ENCODE measurements at regions not wholly inside any gene's neighbourhood (a gene's known extent, or its start where the extent isn't known, plus 50 kb on each side); places are given as distances from the start of the nearest gene placed in this dataset.
"Not testable (repeated sequence)": the region's sequence is repeated elsewhere in the genome, so short reads cannot be mapped to it uniquely, and the experiment has no call there.

DNA sequence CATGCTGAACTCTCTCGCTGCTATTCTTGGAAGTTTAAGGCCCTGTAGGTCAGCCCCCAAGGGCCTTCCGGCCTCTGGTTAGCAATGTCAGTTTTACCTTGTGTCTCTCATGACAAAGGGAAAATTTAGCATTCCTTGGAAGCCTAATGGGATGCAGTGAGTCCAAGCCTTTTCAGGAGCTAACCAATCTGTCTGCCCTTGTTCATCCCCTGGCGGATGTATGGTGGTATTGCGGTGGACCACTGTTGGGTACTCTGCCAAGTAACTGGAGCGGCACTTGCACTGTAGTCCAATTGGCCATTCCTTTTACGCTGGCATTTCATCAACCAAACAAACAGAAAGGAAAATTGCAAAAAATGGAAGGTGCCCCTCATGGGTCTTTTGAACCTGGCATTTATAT is 318.4 kb upstream of the NMUR2 start:
- no peak overlapping the region for H3K4me3 ChIP-seq (ENCODE audit: control insufficient read depth in 1 of 7, extremely low read depth in 1 of 7, insufficient read depth in 4 of 7, low read depth in 2 of 7, low read length in 6 of 7)
- ChIA-PET POLR2A (no interaction called here), CTCF (no interaction called here)
- 97% methylated on average over 5 of the region's 6 CpGs for WGBS (ENCODE audit: insufficient coverage)
- peaks cover 0 to 12% (median 1%) of the 10 kb centered on the region in 5 experiments for H3K9me3 ChIP-seq (ENCODE audit: control extremely low read depth in 1 of 5, control insufficient read depth in 4 of 5, insufficient read depth in 2 of 5, low read depth in 1 of 5, low read length in 4 of 5)
- no peak for DNase-seq
- no peaks in the 10 kb centered on the region for H3K4me1 ChIP-seq (ENCODE audit: control extremely low read depth in 1 of 4, control insufficient read depth in 4 of 4, insufficient read depth in 4 of 4, low read length in 3 of 4)
- H3K27ac ChIP-seq (ENCODE audit: insufficient read depth in 1 of 2, low read depth in 1 of 2, low read length in 2 of 2, poor library complexity in 1 of 2, severe bottlenecking in 2 of 2): no peak overlapping the region
- no peaks in the 10 kb centered on the region for H3K27me3 ChIP-seq (replicated peaks in 2 of 5; ENCODE audit: control insufficient read depth in 4 of 5, insufficient read depth in 5 of 5, low read length in 4 of 5)
- H3K36me3 ChIP-seq (ENCODE audit: control insufficient read depth in 4 of 4, insufficient read depth in 4 of 4, low read length in 3 of 4): no peaks in the 10 kb centered on the region

DNA sequence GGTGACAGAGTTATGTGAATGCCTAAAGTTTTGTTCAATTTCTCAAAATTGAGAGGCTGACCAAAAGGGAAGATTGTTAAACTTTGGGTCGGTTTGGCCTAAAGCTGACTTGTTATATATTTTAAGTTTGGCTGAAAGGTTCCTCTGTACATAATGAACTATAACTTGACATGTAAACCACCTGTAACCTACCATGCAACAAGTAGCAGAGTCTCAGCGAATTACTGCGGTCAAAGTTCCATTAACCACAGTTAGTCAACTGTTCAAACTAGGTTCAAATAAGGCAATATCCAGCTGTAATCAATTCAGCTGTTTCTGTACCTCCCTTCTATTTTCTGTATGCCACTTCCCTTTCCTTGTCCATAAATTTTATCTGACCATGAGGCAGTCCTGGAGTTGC is 325.1 kb upstream of the NMUR2 start:
- ChIA-PET CTCF (no interaction called here), POLR2A (no interaction called here)
- no peaks in the 10 kb centered on the region for H3K27me3 ChIP-seq (replicated peaks in 2 of 5; ENCODE audit: control insufficient read depth in 4 of 5, insufficient read depth in 5 of 5, low read length in 4 of 5)
- peaks cover 0 to 1% (median 0%) of the 10 kb centered on the region in 5 experiments for H3K9me3 ChIP-seq (ENCODE audit: control extremely low read depth in 1 of 5, control insufficient read depth in 4 of 5, insufficient read depth in 2 of 5, low read depth in 1 of 5, low read length in 4 of 5)
- H3K4me1 ChIP-seq (ENCODE audit: control extremely low read depth in 1 of 4, control insufficient read depth in 4 of 4, insufficient read depth in 4 of 4, low read length in 3 of 4): no peaks in the 10 kb centered on the region
- 95% methylated on average over 2 of the region's 3 CpGs for WGBS (ENCODE audit: insufficient coverage)
- no peak overlapping the region for H3K4me3 ChIP-seq (ENCODE audit: control insufficient read depth in 1 of 7, extremely low read depth in 1 of 7, insufficient read depth in 4 of 7, low read depth in 2 of 7, low read length in 6 of 7)
- no peak for DNase-seq
- no peak overlapping the region for H3K27ac ChIP-seq (ENCODE audit: insufficient read depth in 1 of 2, low read depth in 1 of 2, low read length in 2 of 2, poor library complexity in 1 of 2, severe bottlenecking in 2 of 2)
- H3K36me3 ChIP-seq (ENCODE audit: control insufficient read depth in 4 of 4, insufficient read depth in 4 of 4, low read length in 3 of 4): no peaks in the 10 kb centered on the region

DNA sequence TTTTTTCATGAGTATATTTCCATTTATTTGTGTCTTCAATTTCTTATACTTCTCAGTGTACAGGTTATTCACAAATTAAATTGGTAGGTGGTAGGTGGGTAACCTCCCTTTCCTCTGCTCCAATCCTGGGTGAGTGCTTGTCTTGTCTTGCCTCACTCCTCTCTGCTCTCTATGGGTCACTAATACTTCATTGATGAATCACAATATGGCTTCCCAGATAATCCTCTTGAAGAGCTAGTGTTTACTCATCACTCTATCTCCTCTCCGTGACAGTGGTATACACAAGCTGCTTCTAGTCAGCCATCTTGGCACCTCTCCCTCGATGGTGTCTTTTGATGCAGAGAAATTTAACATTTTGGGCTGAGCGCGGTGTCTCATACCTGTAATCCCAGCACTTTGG is 331.8 kb upstream of the NMUR2 start:
- no peak overlapping the region for H3K27ac ChIP-seq (ENCODE audit: insufficient read depth in 1 of 2, low read depth in 1 of 2, low read length in 2 of 2, poor library complexity in 1 of 2, severe bottlenecking in 2 of 2)
- CTCF ChIA-PET: no interaction called here
- POLR2A ChIA-PET: no interaction called here
- peaks cover 0 to 11% (median 0%) of the 10 kb centered on the region in 5 experiments for H3K9me3 ChIP-seq (ENCODE audit: control extremely low read depth in 1 of 5, control insufficient read depth in 4 of 5, insufficient read depth in 2 of 5, low read depth in 1 of 5, low read length in 4 of 5)
- no peak for DNase-seq
- WGBS (ENCODE audit: insufficient coverage): 94% methylated on average over 4 of the region's 4 CpGs
- no peaks in the 10 kb centered on the region for H3K36me3 ChIP-seq (ENCODE audit: control insufficient read depth in 4 of 4, insufficient read depth in 4 of 4, low read length in 3 of 4)
- no peaks in the 10 kb centered on the region for H3K27me3 ChIP-seq (replicated peaks in 2 of 5; ENCODE audit: control insufficient read depth in 4 of 5, insufficient read depth in 5 of 5, low read length in 4 of 5)
- H3K4me1 ChIP-seq (ENCODE audit: control extremely low read depth in 1 of 4, control insufficient read depth in 4 of 4, insufficient read depth in 4 of 4, low read length in 3 of 4): no peaks in the 10 kb centered on the region
- H3K4me3 ChIP-seq (ENCODE audit: control insufficient read depth in 1 of 7, extremely low read depth in 1 of 7, insufficient read depth in 4 of 7, low read depth in 2 of 7, low read length in 6 of 7): no peak overlapping the region

DNA sequence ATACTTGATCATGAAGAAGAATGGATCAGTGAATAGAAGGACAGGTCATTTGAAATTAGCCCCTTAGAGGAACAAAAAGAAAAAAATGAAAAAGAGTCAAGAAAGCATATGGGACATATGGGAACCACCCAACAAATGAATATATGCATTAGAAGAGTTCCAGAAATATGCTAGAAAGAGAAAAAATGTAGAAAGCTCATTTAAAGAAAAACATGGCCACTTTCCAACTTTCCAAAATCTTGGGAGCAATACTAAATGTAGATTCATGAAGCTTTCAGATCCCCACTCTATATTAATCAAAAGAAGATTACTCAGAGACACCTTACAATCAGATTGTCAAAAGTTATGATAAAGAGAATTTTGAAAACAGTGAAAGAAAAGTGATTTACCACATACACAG is 334.8 kb upstream of the NMUR2 start:
- Histone ChIP-seq H3K36me3 (ENCODE audit: control insufficient read depth in 4 of 4, insufficient read depth in 4 of 4, low read length in 3 of 4) (no peaks in the 10 kb centered on the region), H3K9me3 (ENCODE audit: control extremely low read depth in 1 of 5, control insufficient read depth in 4 of 5, insufficient read depth in 2 of 5, low read depth in 1 of 5, low read length in 4 of 5) (peaks cover 0 to 11% (median 0%) of the 10 kb centered on the region in 5 experiments), H3K27me3 (replicated peaks in 2 of 5; ENCODE audit: control insufficient read depth in 4 of 5, insufficient read depth in 5 of 5, low read length in 4 of 5) (no peaks in the 10 kb centered on the region), H3K4me3 (ENCODE audit: control insufficient read depth in 1 of 7, extremely low read depth in 1 of 7, insufficient read depth in 4 of 7, low read depth in 2 of 7, low read length in 6 of 7) (no peak overlapping the region), H3K27ac (ENCODE audit: insufficient read depth in 1 of 2, low read depth in 1 of 2, low read length in 2 of 2, poor library complexity in 1 of 2, severe bottlenecking in 2 of 2) (no peak overlapping the region), H3K4me1 (ENCODE audit: control extremely low read depth in 1 of 4, control insufficient read depth in 4 of 4, insufficient read depth in 4 of 4, low read length in 3 of 4) (no peaks in the 10 kb centered on the region)
- DNase-seq: no peak
- CTCF ChIA-PET: no interaction called here
- POLR2A ChIA-PET: no interaction called here

DNA sequence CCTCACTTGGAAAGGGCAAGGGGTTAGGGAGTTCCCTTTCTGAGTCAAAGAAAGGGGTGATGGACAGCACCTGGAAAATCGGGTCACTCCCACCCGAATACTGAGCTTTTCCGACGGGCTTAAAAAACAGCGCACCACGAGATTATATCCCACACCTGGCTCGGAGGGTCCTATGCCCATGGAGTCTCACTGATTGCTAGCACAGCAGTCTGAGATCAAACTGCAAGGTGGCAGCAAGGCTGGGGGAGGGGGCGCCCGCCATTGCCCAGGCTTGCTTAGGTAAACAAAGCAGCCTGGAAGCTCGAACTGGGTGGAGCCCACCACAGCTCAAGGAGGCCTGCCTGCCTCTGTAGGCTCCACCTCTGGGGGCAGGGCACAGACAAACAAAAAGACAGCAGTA is 336.0 kb upstream of the NMUR2 start:
- H3K27me3 ChIP-seq (replicated peaks in 2 of 5; ENCODE audit: control insufficient read depth in 4 of 5, insufficient read depth in 5 of 5, low read length in 4 of 5); H3K4me1 ChIP-seq (ENCODE audit: control extremely low read depth in 1 of 4, control insufficient read depth in 4 of 4, insufficient read depth in 4 of 4, low read length in 3 of 4); H3K27ac ChIP-seq (ENCODE audit: insufficient read depth in 1 of 2, low read depth in 1 of 2, low read length in 2 of 2, poor library complexity in 1 of 2, severe bottlenecking in 2 of 2); POLR2A ChIA-PET; H3K4me3 ChIP-seq (ENCODE audit: control insufficient read depth in 1 of 7, extremely low read depth in 1 of 7, insufficient read depth in 4 of 7, low read depth in 2 of 7, low read length in 6 of 7); H3K36me3 ChIP-seq (ENCODE audit: control insufficient read depth in 4 of 4, insufficient read depth in 4 of 4, low read length in 3 of 4); DNase-seq; CTCF ChIA-PET: not testable (repeated sequence)
- 100% methylated on average over 6 of the region's 10 CpGs for WGBS (ENCODE audit: insufficient coverage)
- H3K9me3 ChIP-seq (ENCODE audit: control extremely low read depth in 1 of 5, control insufficient read depth in 4 of 5, insufficient read depth in 2 of 5, low read depth in 1 of 5, low read length in 4 of 5): peaks cover 0 to 11% (median 0%) of the 10 kb centered on the region in 5 experiments

DNA sequence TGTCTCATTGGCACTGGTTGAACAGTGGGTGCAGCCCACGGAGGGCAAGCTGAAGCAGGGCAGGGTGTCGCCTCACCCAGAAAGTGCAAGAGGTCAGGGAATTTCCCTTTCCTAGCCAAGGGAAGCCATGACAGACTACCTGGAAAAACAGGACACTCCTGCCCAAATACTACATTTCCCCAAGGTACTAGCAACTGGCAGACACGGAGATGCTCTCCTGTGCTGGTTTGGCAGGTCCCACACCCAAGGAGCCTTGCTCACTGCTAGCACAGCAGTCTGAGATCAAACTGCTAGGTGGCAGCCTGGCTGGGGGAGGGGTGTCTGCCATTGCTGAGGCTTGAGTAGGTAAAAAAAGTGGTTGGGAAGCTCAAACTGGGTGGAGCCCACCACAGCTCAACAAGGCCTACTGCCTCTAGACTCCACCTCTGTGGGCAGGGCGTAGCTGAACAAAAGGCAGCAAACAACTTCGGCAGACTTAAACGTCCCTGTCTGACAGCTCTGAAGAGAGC is 382.7 kb upstream of the NMUR2 start:
- H3K4me3 ChIP-seq (ENCODE audit: control insufficient read depth in 1 of 7, extremely low read depth in 1 of 7, insufficient read depth in 4 of 7, low read depth in 2 of 7, low read length in 6 of 7); H3K4me1 ChIP-seq (ENCODE audit: control extremely low read depth in 1 of 4, control insufficient read depth in 4 of 4, insufficient read depth in 4 of 4, low read length in 3 of 4); CTCF ChIA-PET; H3K27me3 ChIP-seq (replicated peaks in 2 of 5; ENCODE audit: control insufficient read depth in 4 of 5, insufficient read depth in 5 of 5, low read length in 4 of 5); H3K27ac ChIP-seq (ENCODE audit: insufficient read depth in 1 of 2, low read depth in 1 of 2, low read length in 2 of 2, poor library complexity in 1 of 2, severe bottlenecking in 2 of 2); DNase-seq; H3K36me3 ChIP-seq (ENCODE audit: control insufficient read depth in 4 of 4, insufficient read depth in 4 of 4, low read length in 3 of 4); H3K9me3 ChIP-seq (ENCODE audit: control extremely low read depth in 1 of 5, control insufficient read depth in 4 of 5, insufficient read depth in 2 of 5, low read depth in 1 of 5, low read length in 4 of 5); POLR2A ChIA-PET: not testable (repeated sequence)
- WGBS (ENCODE audit: insufficient coverage): 84% methylated on average over 5 of the region's 6 CpGs

DNA sequence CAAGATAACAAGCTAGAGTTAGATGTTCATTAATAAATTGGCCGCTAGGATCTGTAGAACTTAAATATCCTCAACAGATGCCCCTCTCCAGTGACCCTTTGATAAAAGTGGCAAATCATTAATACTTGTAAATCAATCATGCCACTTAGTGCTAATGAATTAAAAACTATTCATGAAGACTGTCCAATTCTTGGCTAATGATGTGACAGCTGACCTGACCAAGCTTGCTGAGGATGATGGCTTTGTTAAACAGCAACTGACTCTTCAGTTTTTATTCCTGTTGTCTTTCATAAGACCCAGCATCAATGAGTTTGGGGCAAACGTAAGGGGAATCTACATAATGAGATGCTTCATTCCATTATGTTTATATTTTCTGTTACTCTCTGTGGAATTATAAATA is 396.8 kb upstream of the NMUR2 start:
- DNase-seq: no peak
- H3K4me3 ChIP-seq (ENCODE audit: control insufficient read depth in 1 of 7, extremely low read depth in 1 of 7, insufficient read depth in 4 of 7, low read depth in 2 of 7, low read length in 6 of 7): no peak overlapping the region
- POLR2A ChIA-PET: no interaction called here
- no peaks in the 10 kb centered on the region for H3K27me3 ChIP-seq (replicated peaks in 2 of 5; ENCODE audit: control insufficient read depth in 4 of 5, insufficient read depth in 5 of 5, low read length in 4 of 5)
- no CpG with 5 or more reads among the region's 2 CpGs for WGBS (ENCODE audit: insufficient coverage)
- no peak overlapping the region for H3K27ac ChIP-seq (ENCODE audit: insufficient read depth in 1 of 2, low read depth in 1 of 2, low read length in 2 of 2, poor library complexity in 1 of 2, severe bottlenecking in 2 of 2)
- CTCF ChIA-PET: no interaction called here
- no peaks in the 10 kb centered on the region for H3K36me3 ChIP-seq (ENCODE audit: control insufficient read depth in 4 of 4, insufficient read depth in 4 of 4, low read length in 3 of 4)
- no peaks in the 10 kb centered on the region for H3K9me3 ChIP-seq (ENCODE audit: control extremely low read depth in 1 of 5, control insufficient read depth in 4 of 5, insufficient read depth in 2 of 5, low read depth in 1 of 5, low read length in 4 of 5)
- no peaks in the 10 kb centered on the region for H3K4me1 ChIP-seq (ENCODE audit: control extremely low read depth in 1 of 4, control insufficient read depth in 4 of 4, insufficient read depth in 4 of 4, low read length in 3 of 4)

Data from common myeloid progenitor, CD34-positive (primary cell).